Body of pancreas (tissue), 4 donors: ENCODE measurements at regions not wholly inside any gene's neighbourhood (a gene's known extent, or its start where the extent isn't known, plus 50 kb on each side); places are given as distances from the start of the nearest gene placed in this dataset.
"Not testable (repeated sequence)": the region's sequence is repeated elsewhere in the genome, so short reads cannot be mapped to it uniquely, and the experiment has no call there.

Experiments
- CTCF ChIP-seq, 7 experiments: fragments of 450-650 bp in 4 of 7; fragments of 200-600 bp in 3 of 7; sonication (generic) in 3 of 7; IDR thresholded peaks; one replicate each; pipeline ENCODE4 v1.5.1; 2016 to 2019; ENCODE audit warnings: antibody characterized with exemption in 7 of 7
- POLR2A ChIP-seq, 3 donors: fragments of 450-650 bp; IDR thresholded peaks; one replicate each; pipeline ENCODE4 v1.6.1; 2016; ENCODE audit warnings: antibody characterized with exemption in 3 of 3, mild to moderate bottlenecking in 2 of 3

DNA sequence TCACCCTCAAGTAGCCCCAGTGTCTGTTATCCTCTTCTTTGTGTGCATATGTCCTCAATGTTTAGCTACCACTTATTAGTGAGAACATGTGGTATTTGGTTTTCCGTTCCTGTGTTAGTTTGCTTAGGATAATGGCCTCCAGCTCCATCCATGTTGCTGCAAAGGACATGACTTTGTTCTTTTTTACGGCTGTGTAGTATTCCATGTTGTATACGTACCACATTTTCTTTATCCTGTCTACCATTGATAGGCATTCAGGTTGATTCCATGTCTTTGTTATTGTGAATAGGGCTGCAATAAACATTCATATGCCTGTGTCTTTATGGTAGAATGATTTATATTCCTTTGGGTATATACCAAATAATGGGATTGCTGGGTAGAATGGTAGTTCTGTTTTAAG lies 219.1 kb downstream of the CDCA7 start:
- not testable (repeated sequence) for TF ChIP-seq POLR2A, CTCF (IDR thresholded peaks at IDR 0.05)
